ENCODE measurements at regions not wholly inside any gene's neighbourhood (a gene's known extent, or its start where the extent isn't known, plus 50 kb on each side); places are given as distances from the start of the nearest gene placed in this dataset.

- Histone ChIP-seq H3K27me3 (ENCODE audit: insufficient read depth) (peaks cover 4% of the 10 kb centered on the region; the same call in 1 of the 2 replicates), H3K27ac (ENCODE audit: low read depth in 2 of 2, low read length in 1 of 2) (no peak overlapping the region), H3K4me3 (ENCODE audit: low read depth in 2 of 2, low read length in 1 of 2) (no peak overlapping the region), H4K20me1 (ENCODE audit: insufficient read depth) (no peaks in the 10 kb centered on the region), H3K9me2 (no peaks in the 10 kb centered on the region), H3K4me1 (ENCODE audit: control insufficient read depth in 1 of 2, insufficient read depth in 2 of 2, low read depth in 1 of 2, low read length in 1 of 2) (no peaks in the 10 kb centered on the region), H3F3A (replicated peaks; ENCODE audit: insufficient read depth) (no peaks in the 10 kb centered on the region), H2AFZ (ENCODE audit: low read depth) (no peak overlapping the region), H3K4me2 (no peak overlapping the region), H3K9ac (no peak overlapping the region), H3K79me2 (ENCODE audit: insufficient read depth) (no peaks in the 10 kb centered on the region), H3K9me3 (no peaks in the 10 kb centered on the region), H3K36me3 (replicated peaks in 1 of 2; ENCODE audit: control insufficient read depth in 1 of 2, insufficient read depth in 2 of 2, low read length in 1 of 2) (no peaks in the 10 kb centered on the region)
- ChIA-PET POLR2A (no interaction called here), CTCF (interaction anchor here (1.6 to 2.0 kb wide), 2 partner anchors 11 to 44 kb away, joined by 3 to 6 read pairs; no protein-coding TSS in a partner anchor)
- TF ChIP-seq ZBTB33 (IDR thresholded peaks at IDR 0.05; ENCODE audit: borderline replicate concordance, low read depth), result no peak
- DNase-seq, result no peak
- 52% methylated on average over 1 of the region's 1 CpG for WGBS (ENCODE audit: low lambda C conversion rate)
These were observed 448.1 kb downstream of the PLCL1 start for GRCh38 chr2:198252472-198252871.

- Histone ChIP-seq H3K79me2 (ENCODE audit: insufficient read depth) (no peaks in the 10 kb centered on the region), H3K9me3 (no peaks in the 10 kb centered on the region), H3K4me1 (ENCODE audit: control insufficient read depth in 1 of 2, insufficient read depth in 2 of 2, low read depth in 1 of 2, low read length in 1 of 2) (peaks cover 0 to 9% of the 10 kb centered on the region in 2 experiments; a peak in 2 of 4 replicates), H3K27ac (ENCODE audit: low read depth in 2 of 2, low read length in 1 of 2) (no peak overlapping the region), H3K4me2 (no peak overlapping the region), H2AFZ (ENCODE audit: low read depth) (no peak overlapping the region), H3K36me3 (replicated peaks in 1 of 2; ENCODE audit: control insufficient read depth in 1 of 2, insufficient read depth in 2 of 2, low read length in 1 of 2) (no peaks in the 10 kb centered on the region), H3K4me3 (ENCODE audit: low read depth in 2 of 2, low read length in 1 of 2) (no peak overlapping the region), H3K9ac (no peak overlapping the region), H3K9me2 (no peaks in the 10 kb centered on the region), H3F3A (replicated peaks; ENCODE audit: insufficient read depth) (no peaks in the 10 kb centered on the region), H4K20me1 (ENCODE audit: insufficient read depth) (no peaks in the 10 kb centered on the region), H3K27me3 (ENCODE audit: insufficient read depth) (0 out of 2 replicates have a peak, but pooled peaks cover 5% of the 10 kb centered on the region)
- DNase-seq, result no peak
- TF ChIP-seq YY1 (IDR thresholded peaks at IDR 0.05; ENCODE audit: low read depth) (no peak), TCF12 (IDR thresholded peaks at IDR 0.05) (no peak), JUND (IDR thresholded peaks at IDR 0.05) (no peak), EP300 (IDR thresholded peaks at IDR 0.05; ENCODE audit: borderline replicate concordance in 1 of 2, low read depth in 1 of 2, low read length in 1 of 2) (no peak), TEAD4 (IDR thresholded peaks at IDR 0.05; ENCODE audit: borderline replicate concordance, insufficient read depth) (no peak), USF1 (IDR thresholded peaks at IDR 0.05; ENCODE audit: borderline replicate concordance, low read depth) (no peak), FOXJ3 (CRISPR knock-in tag; IDR thresholded peaks at IDR 0.05) (no peak), SIN3A (IDR thresholded peaks at IDR 0.05; ENCODE audit: borderline replicate concordance, low read depth, low read length) (no peak), ELF1 (IDR thresholded peaks at IDR 0.05) (no peak), MEF2A (IDR thresholded peaks at IDR 0.05; ENCODE audit: borderline replicate concordance, low read depth) (no peak), FOXM1 (IDR thresholded peaks at IDR 0.05; ENCODE audit: low read depth) (no peak), PBX3 (IDR thresholded peaks at IDR 0.05) (no peak), CHD2 (IDR thresholded peaks at IDR 0.05; ENCODE audit: low read length, partially characterized antibody) (no peak), GABPA (IDR thresholded peaks at IDR 0.05; ENCODE audit: low read depth) (no peak), RFX5 (IDR thresholded peaks at IDR 0.05; ENCODE audit: low read length) (no peak)
- ChIA-PET CTCF (interaction anchor here (1.6 to 3.1 kb wide), 2 partner anchors 11 to 54 kb away, joined by 3 to 10 read pairs; no protein-coding TSS in a partner anchor), POLR2A (no interaction called here)
- 56% methylated on average over 3 of the region's 3 CpGs for WGBS (ENCODE audit: low lambda C conversion rate)
These were observed 437.7 kb downstream of the PLCL1 start for GRCh38 chr2:198242093-198242492.
